NCI-H1417 treated with DMSO at 0.1 percent for 48 hours (cell line): ENCODE measurements at regions not wholly inside any gene's neighbourhood (a gene's known extent, or its start where the extent isn't known, plus 50 kb on each side); places are given as distances from the start of the nearest gene placed in this dataset.
"Not testable (repeated sequence)": the region's sequence is repeated elsewhere in the genome, so short reads cannot be mapped to it uniquely, and the experiment has no call there.

Source experiments
- DNase-seq: peaks from one replicate; lab custom pipeline; 2025; lab: John Stamatoyannopoulos, UW

- no peak for DNase-seq
Measured at GRCh38 chr20:12946789-12947188, 62.0 kb upstream of the SPTLC3 start.

DNA sequence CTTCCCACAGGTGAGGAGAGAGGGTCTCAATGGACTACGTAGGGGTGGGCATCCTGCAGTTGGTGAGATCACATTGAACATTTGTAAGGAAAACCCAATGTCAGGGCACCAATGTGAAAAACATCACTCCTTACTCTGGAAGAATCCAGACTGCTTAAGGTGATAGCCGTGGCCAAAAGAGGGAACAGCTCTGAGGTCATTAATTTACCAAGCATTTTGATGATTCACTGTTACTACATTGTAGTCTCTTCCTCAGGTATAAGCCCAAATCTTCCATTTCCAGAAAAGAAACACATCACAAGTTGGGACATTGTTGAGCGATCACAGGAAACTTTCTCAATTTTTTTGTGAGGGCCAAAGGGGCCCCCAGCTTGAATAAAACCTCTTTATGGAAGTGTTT lies 61.1 kb upstream of the SPTLC3 start:
- no peak for DNase-seq

DNA sequence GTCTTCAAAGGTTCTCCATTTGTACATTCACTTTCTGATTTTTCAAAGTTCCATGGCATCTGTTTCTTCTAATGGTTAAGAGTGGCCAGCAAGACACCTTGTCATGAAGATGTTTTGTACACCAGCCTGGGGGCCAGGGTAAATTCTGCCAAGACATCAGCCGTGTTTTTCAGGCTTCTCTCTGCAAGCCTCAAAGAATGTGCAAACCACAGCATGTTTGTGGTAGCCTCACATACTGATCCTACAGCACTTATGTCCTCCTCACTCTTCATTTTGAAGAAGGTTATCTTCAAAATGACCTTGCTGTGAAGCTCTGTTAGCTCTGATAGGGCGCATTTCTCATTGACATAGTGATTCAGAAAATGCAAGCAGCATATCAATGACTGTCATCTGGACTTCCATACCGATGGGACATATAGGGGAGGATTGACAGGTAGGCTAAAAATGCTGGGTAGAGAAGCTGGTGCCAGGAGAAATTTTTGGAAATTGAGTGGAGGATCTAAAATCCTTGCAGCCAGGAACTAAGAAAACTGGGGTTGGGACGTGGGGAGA lies 59.3 kb upstream of the SPTLC3 start:
- no peak for DNase-seq

DNA sequence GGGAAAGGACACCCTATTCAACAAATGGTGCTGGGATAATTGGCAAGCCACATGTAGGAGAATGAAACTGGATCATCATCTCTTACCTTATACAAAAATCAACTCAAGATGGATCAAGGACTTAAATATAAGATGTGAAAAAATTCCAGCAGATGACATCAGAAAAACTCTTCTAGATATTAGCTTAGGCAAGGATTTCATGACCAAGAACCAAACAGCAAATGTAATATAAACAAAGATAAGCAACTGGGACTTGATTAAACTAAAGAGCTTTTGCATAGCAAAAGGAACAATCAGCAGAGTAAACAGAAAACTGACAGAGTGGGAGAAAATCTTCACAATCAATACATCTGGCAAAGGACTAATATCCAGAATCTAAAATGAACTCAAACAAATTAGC lies 54.5 kb upstream of the SPTLC3 start:
- DNase-seq: not testable (repeated sequence)

GRCh38 chr20:12955611-12956010 lies 53.2 kb upstream of the SPTLC3 start:
- DNase-seq: no peak

GRCh38 chr20:12956303-12956702 lies 52.5 kb upstream of the SPTLC3 start:
- DNase-seq: no peak

DNA sequence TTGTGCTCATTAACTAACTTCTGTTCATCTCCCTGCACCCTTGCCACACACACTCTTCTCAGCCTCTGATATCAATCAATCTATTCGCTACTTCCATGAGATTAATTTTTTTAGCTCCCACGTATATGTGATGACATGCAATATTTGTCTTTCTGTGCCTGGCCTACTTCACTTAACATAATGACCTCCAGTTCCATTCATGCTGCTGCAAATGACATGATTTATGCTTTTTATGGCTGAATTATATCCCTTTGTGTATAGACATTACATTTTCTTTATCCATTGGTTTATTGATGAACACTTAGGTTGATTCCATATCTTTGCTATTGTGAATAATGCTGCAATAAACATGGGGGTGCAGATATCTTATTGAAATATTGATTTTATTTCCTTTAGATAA lies 50.8 kb upstream of the SPTLC3 start:
- DNase-seq: no peak
